Natural killer cell (primary cell): ENCODE measurements at regions not wholly inside any gene's neighbourhood (a gene's known extent, or its start where the extent isn't known, plus 50 kb on each side); places are given as distances from the start of the nearest gene placed in this dataset.

Experiments
- ATAC-seq, 3 donors: fragments of 150-1000 bp in 2 of 3; fragments of 200-7000 bp in 1 of 3; cut with Tn5 transposase; 1 replicate in 1 of 3; 2 replicates in 2 of 3; pipeline ENCODE4 v1.10.0; 2021; ENCODE audit warnings: mild to moderate bottlenecking in 2 of 3, moderate library complexity in 2 of 3
- DNase-seq, 2 donors: peaks; one replicate each; pipeline versions ENCODE4 v3.0.0 to v3.0.0-alpha.2; 2013 to 2021; ENCODE audit warnings: mixed read lengths in 1 of 2
- H3K27ac ChIP-seq: one replicate; pipeline ENCODE4 v1.5.1; 2013; ENCODE audit warnings: mild to moderate bottlenecking, low read length
- H3K27me3 ChIP-seq: one replicate; pipeline ENCODE4 v1.6.1; 2013; ENCODE audit warnings: low read length; ENCODE audit not compliant: control insufficient read depth, insufficient read depth
- H3K36me3 ChIP-seq: one replicate; pipeline ENCODE4 v1.6.1; 2013; ENCODE audit warnings: low read length; ENCODE audit not compliant: control insufficient read depth, insufficient read depth
- H3K4me1 ChIP-seq: one replicate; pipeline ENCODE4 v1.6.1; 2013; ENCODE audit warnings: low read length; ENCODE audit not compliant: control insufficient read depth, insufficient read depth
- H3K4me3 ChIP-seq: one replicate; pipeline ENCODE4 v1.5.1; 2013; ENCODE audit warnings: low read length
- H3K9me3 ChIP-seq: one replicate; pipeline ENCODE4 v1.6.1; 2013; ENCODE audit warnings: low read length; ENCODE audit not compliant: control insufficient read depth, insufficient read depth
- H3K27ac Mint-ChIP-seq, 2 donors: one replicate each; pipeline ENCODE4 v1.8.0; 2022; ENCODE audit warnings: mild to moderate bottlenecking in 2 of 2, mixed read lengths in 2 of 2, moderate library complexity in 1 of 2
- H3K27me3 Mint-ChIP-seq, 2 donors: one replicate each; pipeline ENCODE4 v1.8.0; 2022; ENCODE audit warnings: low read depth in 2 of 2, mixed read lengths in 2 of 2
- H3K36me3 Mint-ChIP-seq: one replicate; pipeline ENCODE4 v1.8.0; 2022; ENCODE audit warnings: mixed read lengths
- H3K4me1 Mint-ChIP-seq, 2 donors: one replicate each; pipeline ENCODE4 v1.8.0; 2022; ENCODE audit warnings: mixed read lengths in 2 of 2
- H3K4me3 Mint-ChIP-seq: one replicate; pipeline ENCODE4 v1.8.0; 2022; ENCODE audit warnings: mild to moderate bottlenecking, moderate library complexity, mixed read lengths
- H3K9me3 Mint-ChIP-seq, 2 donors: one replicate each; pipeline ENCODE4 v1.8.0; 2022; ENCODE audit warnings: mixed read lengths in 2 of 2
- WGBS: methylation state at CpG from one replicate; pipeline ENCODE4 v1.1.7; 2013; ENCODE audit warnings: missing lambda C conversion rate; ENCODE audit not compliant: insufficient coverage; 5-methylcytosine and 5-hydroxymethylcytosine counted together
- intact Hi-C: fragments of 100-400 bp; cut with micrococcal nuclease; formaldehyde crosslinking; loops from one replicate; pipeline ENCODE4 v1.14.2; 2022
- TF ChIP-seq, protein P1 (sequence below): fragments of 200-600 bp; IDR thresholded peaks from one replicate; pipeline ENCODE4 v1.8.0; 2022; ENCODE audit warnings: antibody characterized with exemption

DNA sequence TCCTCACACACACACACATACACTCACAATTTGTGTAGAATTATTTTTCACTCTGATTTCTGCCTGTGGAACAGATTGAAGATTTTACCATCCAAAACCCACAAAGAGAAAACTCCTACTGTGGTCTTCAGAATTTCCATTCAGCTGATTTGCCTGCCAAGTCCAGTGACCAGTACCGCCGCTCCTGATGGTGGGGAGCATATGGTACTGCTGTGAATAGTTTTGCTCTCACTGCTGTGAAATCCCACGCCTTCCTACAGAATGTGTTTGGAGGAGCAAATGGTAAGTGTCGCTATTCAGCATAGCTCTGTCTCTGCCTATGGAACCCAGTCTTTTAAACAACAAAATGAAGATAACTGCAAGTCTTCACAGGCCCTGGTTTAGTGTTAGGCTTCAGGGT, 629.5 kb downstream of the LMO4 start:
- DNase-seq (no peak), ATAC-seq (no peak)
- no peaks in the 10 kb centered on the region for H3K36me3 ChIP-seq
- Mint-ChIP-seq H3K27ac (no peak overlapping the region), H3K36me3 (no peaks in the 10 kb centered on the region), H3K27me3 (peaks cover 10% of the 10 kb centered on the region in 2 donors), H3K9me3 (no peaks in the 10 kb centered on the region), H3K4me1 (peaks cover 0 to 6% of the 10 kb centered on the region in 2 donors), H3K4me3 (no peak overlapping the region)
- no peak overlapping the region for H3K4me3 ChIP-seq
- no peak overlapping the region for H3K27ac ChIP-seq
- TF ChIP-seq, protein P1, sequence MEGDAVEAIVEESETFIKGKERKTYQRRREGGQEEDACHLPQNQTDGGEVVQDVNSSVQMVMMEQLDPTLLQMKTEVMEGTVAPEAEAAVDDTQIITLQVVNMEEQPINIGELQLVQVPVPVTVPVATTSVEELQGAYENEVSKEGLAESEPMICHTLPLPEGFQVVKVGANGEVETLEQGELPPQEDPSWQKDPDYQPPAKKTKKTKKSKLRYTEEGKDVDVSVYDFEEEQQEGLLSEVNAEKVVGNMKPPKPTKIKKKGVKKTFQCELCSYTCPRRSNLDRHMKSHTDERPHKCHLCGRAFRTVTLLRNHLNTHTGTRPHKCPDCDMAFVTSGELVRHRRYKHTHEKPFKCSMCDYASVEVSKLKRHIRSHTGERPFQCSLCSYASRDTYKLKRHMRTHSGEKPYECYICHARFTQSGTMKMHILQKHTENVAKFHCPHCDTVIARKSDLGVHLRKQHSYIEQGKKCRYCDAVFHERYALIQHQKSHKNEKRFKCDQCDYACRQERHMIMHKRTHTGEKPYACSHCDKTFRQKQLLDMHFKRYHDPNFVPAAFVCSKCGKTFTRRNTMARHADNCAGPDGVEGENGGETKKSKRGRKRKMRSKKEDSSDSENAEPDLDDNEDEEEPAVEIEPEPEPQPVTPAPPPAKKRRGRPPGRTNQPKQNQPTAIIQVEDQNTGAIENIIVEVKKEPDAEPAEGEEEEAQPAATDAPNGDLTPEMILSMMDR, result no peak
- 88% methylated on average over 4 of the region's 4 CpGs for WGBS
- H3K27me3 ChIP-seq, result no peaks in the 10 kb centered on the region
- H3K4me1 ChIP-seq, result peaks cover 5% of the 10 kb centered on the region
- intact Hi-C loops, result no loop called here
- H3K9me3 ChIP-seq, result no peaks in the 10 kb centered on the region

DNA sequence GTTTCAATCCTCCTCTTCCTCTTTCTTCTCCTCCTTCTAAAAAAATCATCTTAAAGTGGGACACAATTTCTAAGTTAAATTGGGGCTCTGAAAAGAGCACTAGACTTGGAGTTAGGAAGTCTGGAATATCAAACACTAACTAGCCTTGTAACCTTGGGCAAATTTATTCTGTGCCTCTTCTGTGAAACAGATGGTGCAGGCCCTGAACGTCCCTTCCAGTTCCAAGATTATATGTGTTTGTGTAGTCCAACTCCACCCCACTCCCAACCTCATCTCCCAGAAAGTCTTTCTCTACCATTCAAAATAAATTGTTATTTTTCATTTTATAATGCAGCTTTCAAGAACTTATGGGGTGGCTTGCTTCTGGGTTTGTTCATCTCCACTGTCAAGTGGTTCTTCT, 630.0 kb downstream of the LMO4 start:
- Histone ChIP-seq H3K9me3 (no peaks in the 10 kb centered on the region), H3K27ac (no peak overlapping the region), H3K27me3 (no peaks in the 10 kb centered on the region), H3K4me1 (peaks cover 2% of the 10 kb centered on the region), H3K36me3 (no peaks in the 10 kb centered on the region), H3K4me3 (no peak overlapping the region)
- WGBS, result 60% methylated on average over 1 of the region's 1 CpG
- Mint-ChIP-seq H3K4me1 (peaks cover 0 to 3% of the 10 kb centered on the region in 2 donors), H3K27ac (no peak overlapping the region), H3K4me3 (no peak overlapping the region), H3K27me3 (peaks cover 10% of the 10 kb centered on the region in 2 donors), H3K36me3 (no peaks in the 10 kb centered on the region), H3K9me3 (no peaks in the 10 kb centered on the region)
- TF ChIP-seq, protein P1, result no peak
- intact Hi-C loops, result no loop called here
- DNase-seq (no peak), ATAC-seq (no peak)

DNA sequence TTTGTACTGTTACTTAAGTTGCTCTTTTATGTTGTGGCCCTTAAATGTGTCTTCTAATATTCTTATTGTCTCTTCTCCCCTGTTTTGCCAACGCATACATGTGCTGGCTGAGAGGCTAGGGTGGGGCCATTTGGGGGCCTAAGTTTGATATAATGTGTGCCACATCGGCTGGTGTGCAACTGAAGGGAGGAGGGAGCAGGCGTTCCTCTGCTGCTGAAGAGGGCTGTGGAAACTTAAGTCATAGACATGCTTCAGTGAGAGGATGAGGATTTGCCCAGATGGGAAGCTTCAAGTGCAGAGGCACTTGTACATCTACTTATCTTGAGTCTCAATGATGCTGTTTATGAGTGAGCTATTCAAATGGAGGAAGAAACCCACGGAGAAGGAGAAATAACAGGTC, 630.6 kb downstream of the LMO4 start:
- peaks cover 9 to 10% of the 10 kb centered on the region in 2 donors for H3K27me3 Mint-ChIP-seq
- TF ChIP-seq, protein P1, result no peak
- ATAC-seq, result no peak

DNA sequence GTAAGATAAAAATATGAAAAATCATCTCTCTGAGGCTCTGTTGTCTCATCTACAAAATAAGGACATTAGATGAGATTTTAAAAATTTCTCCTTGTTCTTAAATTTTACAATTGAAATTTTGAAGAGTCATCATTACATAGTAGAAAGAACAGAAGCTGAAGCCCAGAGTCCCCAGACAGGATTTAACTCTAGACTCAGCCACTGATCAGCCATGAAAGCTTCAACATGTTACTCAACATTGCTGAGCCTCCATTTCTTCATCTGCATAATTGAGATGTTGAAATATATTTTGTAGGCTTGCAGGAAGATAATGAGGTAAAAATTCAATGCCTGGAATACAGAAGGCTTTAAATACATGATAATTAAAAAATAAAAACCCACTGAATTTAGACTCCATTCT, 633.3 kb downstream of the LMO4 start:
- Histone ChIP-seq H3K9me3 (no peaks in the 10 kb centered on the region), H3K27me3 (no peaks in the 10 kb centered on the region), H3K36me3 (no peaks in the 10 kb centered on the region), H3K4me3 (no peak overlapping the region), H3K27ac (no peak overlapping the region), H3K4me1 (no peaks in the 10 kb centered on the region)
- intact Hi-C loops, result no loop called here
- DNase-seq, result no peak
- Mint-ChIP-seq H3K36me3 (no peaks in the 10 kb centered on the region), H3K4me3 (no peak overlapping the region), H3K27ac (no peak overlapping the region), H3K27me3 (peaks cover 5 to 10% of the 10 kb centered on the region in 2 donors), H3K4me1 (no peaks in the 10 kb centered on the region), H3K9me3 (no peaks in the 10 kb centered on the region)
- TF ChIP-seq, protein P1, result no peak
- ATAC-seq, result no peak

More for the DNA sequence above, 630.6 kb downstream of the LMO4 start:
- 94% methylated on average over 3 of the region's 4 CpGs for WGBS
- Mint-ChIP-seq H3K36me3 (no peaks in the 10 kb centered on the region), H3K4me1 (no peaks in the 10 kb centered on the region), H3K9me3 (no peaks in the 10 kb centered on the region), H3K27ac (no peak overlapping the region), H3K4me3 (no peak overlapping the region)
- intact Hi-C loops, result no loop called here
- Histone ChIP-seq H3K4me1 (no peaks in the 10 kb centered on the region), H3K27ac (no peak overlapping the region), H3K27me3 (no peaks in the 10 kb centered on the region), H3K9me3 (no peaks in the 10 kb centered on the region), H3K36me3 (no peaks in the 10 kb centered on the region), H3K4me3 (no peak overlapping the region)
- no peak for DNase-seq
